CD14-positive monocyte (primary cell): ENCODE measurements at regions not wholly inside any gene's neighbourhood (a gene's known extent, or its start where the extent isn't known, plus 50 kb on each side); places are given as distances from the start of the nearest gene placed in this dataset.

Source experiments
- DNase-seq, 3 donors: peaks; one replicate each; pipeline ENCODE4 v3.0.0-alpha.2; 2011 to 2022
- H2AFZ ChIP-seq: 2 replicates; pipeline ENCODE4 v1.6.0; 2012; ENCODE audit warnings: mild to moderate bottlenecking, low read depth, low read length, inconsistent platforms; ENCODE audit not compliant: insufficient read depth, poor library complexity, severe bottlenecking
- H3K27ac ChIP-seq, 2 donors: 1 replicate in 1 of 2; 2 replicates in 1 of 2; pipeline ENCODE4 v1.5.1; 2012 to 2013; ENCODE audit warnings: low read length in 2 of 2, control low read depth in 1 of 2, inconsistent platforms in 1 of 2, low read depth in 1 of 2, mild to moderate bottlenecking in 1 of 2
- H3K27me3 ChIP-seq, 2 donors: one replicate each; pipeline versions ENCODE4 v1.6.0 to v1.6.1; 2011 to 2013; ENCODE audit warnings: low read length in 2 of 2; ENCODE audit not compliant: control insufficient read depth in 2 of 2, insufficient read depth in 2 of 2
- H3K36me3 ChIP-seq, 2 donors: replicated peaks in 1 of 2; 1 replicate in 1 of 2; 2 replicates in 1 of 2; pipeline versions ENCODE4 v1.5.1 to v1.6.1; 2012 to 2013; ENCODE audit warnings: low read length in 2 of 2, control low read depth in 1 of 2, inconsistent platforms in 1 of 2, mild to moderate bottlenecking in 1 of 2; ENCODE audit not compliant: insufficient read depth in 2 of 2, control insufficient read depth in 1 of 2
- H3K4me1 ChIP-seq, 2 donors: 1 replicate in 1 of 2; 2 replicates in 1 of 2; pipeline versions ENCODE4 v1.5.1 to v1.6.1; 2012 to 2013; ENCODE audit warnings: low read length in 2 of 2, control low read depth in 1 of 2, inconsistent platforms in 1 of 2, mild to moderate bottlenecking in 1 of 2, moderate library complexity in 1 of 2; ENCODE audit not compliant: insufficient read depth in 2 of 2, control insufficient read depth in 1 of 2
- H3K4me2 ChIP-seq: replicated peaks from 2 replicates; pipeline ENCODE3; 2012; ENCODE audit warnings: low read length, moderate library complexity, mild to moderate bottlenecking; ENCODE audit not compliant: poor library complexity, severe bottlenecking; ENCODE audit errors: extremely low read depth
- H3K4me3 ChIP-seq, 3 experiments: fragments of 200-600 bp in 1 of 3; sonication (generic) in 1 of 3; replicated peaks in 1 of 3; 1 replicate in 2 of 3; 2 replicates in 1 of 3; pipeline ENCODE4 v1.5.1; 2011 to 2013; ENCODE audit warnings: low read length in 3 of 3, mild to moderate bottlenecking in 3 of 3, control low read depth in 2 of 3, low read depth in 2 of 3, inconsistent platforms in 1 of 3, moderate library complexity in 1 of 3
- H3K79me2 ChIP-seq: 2 replicates; pipeline ENCODE4 v1.6.0; 2012; ENCODE audit warnings: mild to moderate bottlenecking, control low read depth, inconsistent platforms, low read length, moderate library complexity; ENCODE audit not compliant: insufficient read depth
- H3K9ac ChIP-seq: 2 replicates; pipeline ENCODE4 v1.6.0; 2017; ENCODE audit warnings: low read length, mild to moderate bottlenecking; ENCODE audit not compliant: insufficient read depth, poor library complexity, severe bottlenecking
- H3K9me3 ChIP-seq, 2 donors: replicated peaks in 1 of 2; 1 replicate in 1 of 2; 2 replicates in 1 of 2; pipeline versions ENCODE4 v1.5.1 to v1.6.1; 2012 to 2013; ENCODE audit warnings: low read length in 2 of 2, control low read depth in 1 of 2; ENCODE audit not compliant: control insufficient read depth in 1 of 2, insufficient read depth in 1 of 2
- H4K20me1 ChIP-seq: 2 replicates; pipeline ENCODE4 v1.6.0; 2012; ENCODE audit warnings: mild to moderate bottlenecking, low read length, control low read depth, moderate library complexity; ENCODE audit not compliant: insufficient read depth
- H3K27ac Mint-ChIP-seq, 7 donors: one replicate each; pipeline ENCODE4 v1.8.0; 2020; ENCODE audit warnings: mild to moderate bottlenecking in 7 of 7, mixed read lengths in 7 of 7, moderate library complexity in 6 of 7, inconsistent platforms in 2 of 7
- H3K27me3 Mint-ChIP-seq, 3 donors: one replicate each; pipeline ENCODE4 v1.8.0; 2021 to 2022; ENCODE audit warnings: low read depth in 3 of 3, mild to moderate bottlenecking in 3 of 3, mixed read lengths in 3 of 3, moderate library complexity in 3 of 3, inconsistent platforms in 1 of 3
- H3K36me3 Mint-ChIP-seq, 2 donors: one replicate each; pipeline ENCODE4 v1.8.0; 2020; ENCODE audit warnings: mixed read lengths in 2 of 2, inconsistent platforms in 1 of 2, mild to moderate bottlenecking in 1 of 2
- H3K4me1 Mint-ChIP-seq: one replicate; pipeline ENCODE4 v1.8.0; 2020; ENCODE audit warnings: mild to moderate bottlenecking, mixed read lengths
- H3K4me3 Mint-ChIP-seq, 2 donors: one replicate each; pipeline ENCODE4 v1.8.0; 2020; ENCODE audit warnings: mild to moderate bottlenecking in 2 of 2, mixed read lengths in 2 of 2, moderate library complexity in 1 of 2
- H3K9me3 Mint-ChIP-seq, 7 donors: one replicate each; pipeline ENCODE4 v1.8.0; 2020 to 2022; ENCODE audit warnings: mixed read lengths in 7 of 7, mild to moderate bottlenecking in 6 of 7, moderate library complexity in 6 of 7, inconsistent platforms in 2 of 7
- WGBS: methylation state at CpG from one replicate; pipeline ENCODE4 v1.1.5; 2013; ENCODE audit warnings: missing lambda C conversion rate; ENCODE audit not compliant: insufficient coverage; 5-methylcytosine and 5-hydroxymethylcytosine counted together
- intact Hi-C, 2 donors: fragments of 100-400 bp; cut with micrococcal nuclease; formaldehyde crosslinking; loops; one replicate each; pipeline versions ENCODE4 v1.15.0 to v1.15.1; 2023
- TF ChIP-seq, protein P1 (sequence below): fragments of 200-600 bp; IDR thresholded peaks from one replicate; pipeline ENCODE4 v1.8.0; 2022; ENCODE audit warnings: antibody characterized with exemption, mild to moderate bottlenecking

- H3K9ac ChIP-seq: no peak overlapping the region
- Mint-ChIP-seq H3K9me3 (peaks cover 0 to 5% (median 2%) of the 10 kb centered on the region in 7 donors), H3K4me3 (no peak overlapping the region), H3K4me1 (peaks cover 17% of the 10 kb centered on the region), H3K27me3 (peaks cover 3 to 10% (median 4%) of the 10 kb centered on the region in 3 donors), H3K36me3 (no peaks in the 10 kb centered on the region), H3K27ac (no peak overlapping the region)
- H3K36me3 ChIP-seq: no peaks in the 10 kb centered on the region
- no peak overlapping the region for H3K4me3 ChIP-seq
- no peak overlapping the region for H2AFZ ChIP-seq
- H3K27me3 ChIP-seq: no peaks in the 10 kb centered on the region
- intact Hi-C loops: no loop called here
- no peaks in the 10 kb centered on the region for H3K9me3 ChIP-seq
- H3K4me2 ChIP-seq: no peak overlapping the region
- no peaks in the 10 kb centered on the region for H3K79me2 ChIP-seq
- H3K27ac ChIP-seq: no peak overlapping the region
- no CpG with 5 or more reads among the region's 3 CpGs for WGBS
- no peak for DNase-seq
- H4K20me1 ChIP-seq: no peaks in the 10 kb centered on the region
- peaks cover 0 to 2% of the 10 kb centered on the region in 2 donors for H3K4me1 ChIP-seq
- TF ChIP-seq, protein P1, sequence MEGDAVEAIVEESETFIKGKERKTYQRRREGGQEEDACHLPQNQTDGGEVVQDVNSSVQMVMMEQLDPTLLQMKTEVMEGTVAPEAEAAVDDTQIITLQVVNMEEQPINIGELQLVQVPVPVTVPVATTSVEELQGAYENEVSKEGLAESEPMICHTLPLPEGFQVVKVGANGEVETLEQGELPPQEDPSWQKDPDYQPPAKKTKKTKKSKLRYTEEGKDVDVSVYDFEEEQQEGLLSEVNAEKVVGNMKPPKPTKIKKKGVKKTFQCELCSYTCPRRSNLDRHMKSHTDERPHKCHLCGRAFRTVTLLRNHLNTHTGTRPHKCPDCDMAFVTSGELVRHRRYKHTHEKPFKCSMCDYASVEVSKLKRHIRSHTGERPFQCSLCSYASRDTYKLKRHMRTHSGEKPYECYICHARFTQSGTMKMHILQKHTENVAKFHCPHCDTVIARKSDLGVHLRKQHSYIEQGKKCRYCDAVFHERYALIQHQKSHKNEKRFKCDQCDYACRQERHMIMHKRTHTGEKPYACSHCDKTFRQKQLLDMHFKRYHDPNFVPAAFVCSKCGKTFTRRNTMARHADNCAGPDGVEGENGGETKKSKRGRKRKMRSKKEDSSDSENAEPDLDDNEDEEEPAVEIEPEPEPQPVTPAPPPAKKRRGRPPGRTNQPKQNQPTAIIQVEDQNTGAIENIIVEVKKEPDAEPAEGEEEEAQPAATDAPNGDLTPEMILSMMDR: no peak
Observed at GRCh38 chr3:66588340-66588847, 87.6 kb upstream of the LRIG1 start.

DNA sequence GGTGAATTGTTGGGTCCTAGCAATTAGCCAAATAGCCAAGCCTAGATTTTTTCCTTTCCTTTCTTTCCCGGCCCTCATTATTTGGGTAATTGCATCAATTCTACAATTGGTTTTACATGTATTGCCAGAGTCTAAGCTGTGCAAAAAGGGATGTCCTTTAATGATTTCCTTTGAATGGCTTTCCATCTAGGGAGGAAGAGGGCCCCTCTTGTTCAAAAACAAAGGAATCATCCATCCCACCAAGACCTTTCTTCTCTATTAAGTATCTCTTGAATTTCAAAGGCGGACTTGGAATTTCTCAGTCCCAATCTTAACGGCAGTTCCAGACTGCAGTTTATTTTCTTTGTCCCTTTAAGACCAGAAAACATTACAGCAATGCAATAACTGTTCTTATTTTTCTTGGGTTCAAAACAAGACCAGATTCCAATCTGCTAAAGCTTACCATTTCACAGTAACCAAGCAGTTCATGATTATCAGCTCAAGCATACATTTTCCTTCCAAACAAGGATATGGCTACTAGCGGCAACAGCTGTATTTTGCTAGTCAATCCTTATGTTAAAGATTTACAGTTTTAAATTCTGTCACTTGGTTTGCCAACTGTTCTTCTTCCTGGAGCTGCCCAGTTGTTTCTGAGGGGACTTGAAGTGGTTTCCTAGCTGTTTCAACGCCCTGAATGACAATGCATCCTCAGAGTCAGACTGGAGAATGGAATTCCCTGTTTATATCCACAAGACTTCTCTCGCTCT lies 91.4 kb upstream of the LRIG1 start:
- peaks cover 0 to 2% of the 10 kb centered on the region in 2 donors for H3K4me1 ChIP-seq
- no peak overlapping the region for H3K4me3 Mint-ChIP-seq
- H3K9ac ChIP-seq: no peak overlapping the region
- H3K36me3 Mint-ChIP-seq: no peaks in the 10 kb centered on the region
- no peaks in the 10 kb centered on the region for H4K20me1 ChIP-seq
- H3K4me3 ChIP-seq: no peak overlapping the region
- TF ChIP-seq, protein P1: no peak
- H3K9me3 Mint-ChIP-seq: peaks cover 0 to 5% (median 2%) of the 10 kb centered on the region in 7 donors
- H3K9me3 ChIP-seq: no peaks in the 10 kb centered on the region
- no peak overlapping the region for H3K27ac Mint-ChIP-seq
- H3K36me3 ChIP-seq: no peaks in the 10 kb centered on the region
- 86% methylated on average over 2 of the region's 6 CpGs for WGBS
- no peaks in the 10 kb centered on the region for H3K79me2 ChIP-seq
- no peak overlapping the region for H3K27ac ChIP-seq
- H2AFZ ChIP-seq: no peak overlapping the region
- intact Hi-C loops: no loop called here
- DNase-seq: no peak
- H3K4me2 ChIP-seq: no peak overlapping the region
- H3K27me3 Mint-ChIP-seq: peaks cover 4 to 14% (median 9%) of the 10 kb centered on the region in 3 donors
- no peaks in the 10 kb centered on the region for H3K27me3 ChIP-seq
- H3K4me1 Mint-ChIP-seq: peaks cover 13% of the 10 kb centered on the region
